ENCODE measurements at regions not wholly inside any gene's neighbourhood (a gene's known extent, or its start where the extent isn't known, plus 50 kb on each side); places are given as distances from the start of the nearest gene placed in this dataset.

DNA sequence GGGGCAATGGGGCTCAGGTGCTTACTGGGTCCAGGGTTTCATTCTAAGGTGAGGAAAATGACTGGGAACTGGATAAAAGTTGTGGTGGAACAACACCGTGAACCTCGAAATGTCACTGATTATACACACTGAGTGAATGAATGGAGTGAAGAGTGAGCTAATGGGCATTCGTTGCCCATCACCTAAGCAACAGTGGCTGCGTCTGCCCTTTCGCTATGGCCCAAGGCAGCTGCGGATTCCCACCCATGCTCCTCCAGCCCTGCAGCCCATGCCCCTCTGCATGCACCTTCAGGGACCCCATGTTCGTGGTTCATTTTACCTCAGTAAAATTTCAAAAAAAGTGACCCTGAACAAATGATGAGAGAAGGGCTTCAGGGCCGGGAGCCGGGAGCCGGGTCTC is 196.3 kb downstream of the CTTN start:
- TF ChIP-seq CTCF (IDR thresholded peaks at IDR 0.05; ENCODE audit: unreplicated experiment), result no peak
- no peak overlapping the region for H3K4me3 Mint-ChIP-seq (ENCODE audit: low read depth)
- no peak overlapping the region for H3K27ac Mint-ChIP-seq
- no peaks in the 10 kb centered on the region for H3K9me3 Mint-ChIP-seq (ENCODE audit: low read depth)
- H3K4me1 Mint-ChIP-seq (ENCODE audit: low read depth), result peaks cover 2% of the 10 kb centered on the region
- H3K36me3 Mint-ChIP-seq (ENCODE audit: insufficient read depth), result peaks cover 4% of the 10 kb centered on the region
- no peak for DNase-seq (ENCODE audit: low spot score, unreplicated experiment)
- H3K27me3 Mint-ChIP-seq, result no peaks in the 10 kb centered on the region

DNA sequence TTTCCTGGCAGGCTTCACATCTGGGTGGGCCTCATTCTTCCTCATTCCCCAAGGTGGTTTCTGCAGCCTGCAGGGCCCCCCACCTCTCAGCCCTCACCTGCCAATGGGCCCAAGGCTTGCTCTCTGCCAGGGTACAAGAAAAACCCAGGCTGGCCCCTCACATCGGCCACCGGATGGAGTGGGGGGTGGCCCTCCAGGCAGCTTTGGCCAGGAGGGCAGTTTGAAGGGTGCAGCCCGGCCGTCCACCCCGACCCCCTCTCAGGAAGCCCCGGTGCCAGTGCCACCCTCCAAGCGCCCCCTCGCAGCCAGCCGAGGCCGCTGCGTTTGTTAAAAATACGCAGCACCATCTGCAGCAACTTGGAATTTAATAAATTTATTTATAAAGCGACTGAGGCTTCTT is 196.7 kb downstream of the CTTN start:
- H3K9me3 Mint-ChIP-seq (ENCODE audit: low read depth), result no peaks in the 10 kb centered on the region
- H3K27ac Mint-ChIP-seq, result no peak overlapping the region
- H3K27me3 Mint-ChIP-seq, result no peaks in the 10 kb centered on the region
- H3K36me3 Mint-ChIP-seq (ENCODE audit: insufficient read depth), result peaks cover 3% of the 10 kb centered on the region
- no peak for TF ChIP-seq CTCF (IDR thresholded peaks at IDR 0.05; ENCODE audit: unreplicated experiment)
- peaks cover 2% of the 10 kb centered on the region for H3K4me1 Mint-ChIP-seq (ENCODE audit: low read depth)
- no peak for DNase-seq (ENCODE audit: low spot score, unreplicated experiment)
- no peak overlapping the region for H3K4me3 Mint-ChIP-seq (ENCODE audit: low read depth)

DNA sequence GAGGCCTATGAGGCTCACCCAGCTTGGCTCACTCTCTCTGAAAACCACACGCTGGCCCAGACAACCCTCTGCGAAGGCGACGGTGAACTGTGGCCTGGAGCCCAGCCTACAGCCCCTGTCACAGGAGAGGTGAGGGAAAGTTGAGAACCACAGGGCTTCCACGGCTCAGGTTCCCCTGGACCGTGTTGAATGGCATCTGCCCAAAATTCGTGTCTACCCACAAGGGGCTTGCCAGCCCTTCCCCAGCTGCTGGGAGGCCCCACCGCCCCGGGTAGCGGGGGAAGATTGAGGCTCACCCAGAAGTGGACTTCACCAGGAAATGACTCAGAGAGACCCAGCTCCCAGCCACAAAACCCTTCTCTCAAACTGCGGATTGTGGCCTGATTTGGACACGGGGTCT is 197.1 kb downstream of the CTTN start:
- no peak overlapping the region for H3K27ac Mint-ChIP-seq
- peaks cover 3% of the 10 kb centered on the region for H3K36me3 Mint-ChIP-seq (ENCODE audit: insufficient read depth)
- no peak for TF ChIP-seq CTCF (IDR thresholded peaks at IDR 0.05; ENCODE audit: unreplicated experiment)
- DNase-seq (ENCODE audit: low spot score, unreplicated experiment), result no peak
- no peaks in the 10 kb centered on the region for H3K27me3 Mint-ChIP-seq
- H3K9me3 Mint-ChIP-seq (ENCODE audit: low read depth), result no peaks in the 10 kb centered on the region
- H3K4me3 Mint-ChIP-seq (ENCODE audit: low read depth), result no peak overlapping the region
- peaks cover 2% of the 10 kb centered on the region for H3K4me1 Mint-ChIP-seq (ENCODE audit: low read depth)

DNA sequence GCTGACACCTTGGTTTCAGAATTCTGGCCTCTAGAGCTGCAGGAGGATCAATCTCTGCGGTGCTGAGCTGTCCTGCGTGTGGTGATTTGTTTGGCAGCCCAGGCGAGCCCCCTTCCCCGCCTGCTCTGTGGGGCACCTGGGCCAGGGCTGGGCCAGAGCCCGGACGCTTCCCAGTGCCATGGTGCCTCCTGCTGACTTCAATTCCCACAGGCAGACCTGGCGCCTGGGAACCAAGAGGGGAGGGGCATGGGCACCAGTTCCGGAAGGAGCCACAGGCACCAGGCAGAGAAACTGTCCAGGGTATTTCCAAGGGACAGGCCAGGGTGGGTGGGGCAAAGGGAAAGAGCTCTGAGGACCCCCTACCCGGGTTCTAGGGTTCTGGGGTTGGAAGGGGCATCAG is 197.8 kb downstream of the CTTN start:
- DNase-seq (ENCODE audit: low spot score, unreplicated experiment), result no peak
- no peak for TF ChIP-seq CTCF (IDR thresholded peaks at IDR 0.05; ENCODE audit: unreplicated experiment)
- Mint-ChIP-seq H3K36me3 (ENCODE audit: insufficient read depth) (peaks cover 3% of the 10 kb centered on the region), H3K4me1 (ENCODE audit: low read depth) (peaks cover 2% of the 10 kb centered on the region), H3K9me3 (ENCODE audit: low read depth) (no peaks in the 10 kb centered on the region), H3K27ac (no peak overlapping the region), H3K27me3 (no peaks in the 10 kb centered on the region), H3K4me3 (ENCODE audit: low read depth) (no peak overlapping the region)

GRCh38 chr11:70597006-70597555 is 198.8 kb downstream of the CTTN start:
- Mint-ChIP-seq H3K9me3 (ENCODE audit: low read depth) (no peaks in the 10 kb centered on the region), H3K27me3 (no peaks in the 10 kb centered on the region), H3K4me3 (ENCODE audit: low read depth) (no peak overlapping the region), H3K4me1 (ENCODE audit: low read depth) (peaks cover 2% of the 10 kb centered on the region), H3K27ac (no peak overlapping the region), H3K36me3 (ENCODE audit: insufficient read depth) (peaks cover 2% of the 10 kb centered on the region)
- DNase-seq (ENCODE audit: low spot score, unreplicated experiment), result no peak
- no peak for TF ChIP-seq CTCF (IDR thresholded peaks at IDR 0.05; ENCODE audit: unreplicated experiment)
